H1 (cell line): ENCODE measurements at regions not wholly inside any gene's neighbourhood (a gene's known extent, or its start where the extent isn't known, plus 50 kb on each side); places are given as distances from the start of the nearest gene placed in this dataset.

Experiments
- BCL11A ChIP-seq, 2 experiments: IDR thresholded peaks; one replicate each; pipeline ENCODE4 v1.6.1; 2011; ENCODE audit warnings: low read depth in 2 of 2, low read length in 2 of 2, mild to moderate bottlenecking in 2 of 2
- CHD2 ChIP-seq: IDR thresholded peaks from 2 replicates; pipeline ENCODE4 v1.6.1; 2012; ENCODE audit warnings: low read length, improper control_type of control experiment
- RXRA ChIP-seq: IDR thresholded peaks from 2 replicates; pipeline ENCODE4 v1.6.1; 2011; ENCODE audit warnings: low read depth, mild to moderate bottlenecking, low read length, moderate library complexity; ENCODE audit not compliant: insufficient read depth
- SUZ12 ChIP-seq: fragments of 200-600 bp; sonication (generic); IDR thresholded peaks from 2 replicates; pipeline ENCODE4 v1.6.1; 2012; ENCODE audit warnings: mild to moderate bottlenecking, inconsistent platforms, low read length, moderate library complexity, mixed read lengths

DNA sequence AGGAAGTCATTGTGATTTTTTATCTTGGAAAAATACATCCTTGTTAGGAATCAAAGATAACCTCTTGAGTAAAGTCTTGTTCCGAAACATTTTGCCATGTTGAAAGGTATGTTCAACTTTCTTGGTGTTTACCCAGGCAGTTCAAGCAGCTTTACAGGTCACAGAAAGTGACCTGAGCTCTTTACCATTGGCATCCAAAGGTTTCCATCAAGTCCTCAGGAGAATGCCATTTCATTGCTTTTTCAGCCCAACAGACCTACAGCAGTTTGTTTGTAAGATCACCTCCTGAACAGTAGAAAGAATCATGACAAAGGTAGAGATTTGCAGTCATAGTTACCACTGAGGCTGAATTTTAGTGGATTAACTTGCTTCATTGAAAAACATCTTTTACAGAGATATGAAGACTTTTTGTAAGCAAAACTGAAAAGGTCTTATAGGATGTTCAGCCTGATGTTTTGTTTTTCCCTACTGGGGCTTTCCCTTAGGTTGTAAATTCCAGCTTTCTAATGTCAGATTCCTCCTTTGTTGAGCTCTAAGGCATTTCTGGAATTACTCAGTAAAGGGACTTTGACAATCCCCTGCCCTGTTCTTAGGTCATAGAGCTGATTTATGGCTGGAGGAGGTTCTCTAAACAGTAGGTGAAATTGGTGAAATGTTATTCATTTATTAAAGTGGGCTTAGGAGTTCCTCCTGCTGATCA lies 236.8 kb upstream of the RBMS1 start (continued):
- no peak for TF ChIP-seq BCL11A (IDR thresholded peaks at IDR 0.05; ENCODE audit: low read depth in 2 of 2, low read length in 2 of 2)
- no peak for TF ChIP-seq RXRA
- no peak for TF ChIP-seq SUZ12
- no peak for TF ChIP-seq CHD2
- TF ChIP-seq, all 59 proteins: peak for 0
